ENCODE measurements at regions not wholly inside any gene's neighbourhood (a gene's known extent, or its start where the extent isn't known, plus 50 kb on each side); places are given as distances from the start of the nearest gene placed in this dataset.
"Not testable (repeated sequence)": the region's sequence is repeated elsewhere in the genome, so short reads cannot be mapped to it uniquely, and the experiment has no call there.

- H3K27ac ChIP-seq (ENCODE audit: low read depth, low read length): no peak overlapping the region
- H3K4me1 ChIP-seq (ENCODE audit: control insufficient read depth, low read depth, low read length): no peaks in the 10 kb centered on the region
- no peaks in the 10 kb centered on the region for H3K79me1 ChIP-seq (ENCODE audit: low read length)
- H3K23ac ChIP-seq (ENCODE audit: low read length): no peak overlapping the region
- no peak overlapping the region for H4K8ac ChIP-seq (ENCODE audit: low read depth, low read length)
- H3K18ac ChIP-seq (ENCODE audit: low read length): no peak overlapping the region
- no peak overlapping the region for H4K5ac ChIP-seq (ENCODE audit: low read length)
- no peak overlapping the region for H3K4me2 ChIP-seq (ENCODE audit: low read length)
- no CpG with 5 or more reads among the region's 4 CpGs for WGBS (ENCODE audit: extremely low coverage, insufficient coverage, low lambda C conversion rate)
- H3K27me3 ChIP-seq (ENCODE audit: insufficient read depth, low read length, poor library complexity): no peaks in the 10 kb centered on the region
- no peaks in the 10 kb centered on the region for H3K36me3 ChIP-seq (ENCODE audit: control insufficient read depth, insufficient read depth, low read length)
- no peak overlapping the region for H3K4me3 ChIP-seq (ENCODE audit: low read length)
- DNase-seq: peak; percentile 19
- no peak overlapping the region for H2BK15ac ChIP-seq (replicated peaks; ENCODE audit: low read depth)
- H2BK120ac ChIP-seq (ENCODE audit: low read depth, low read length): no peak overlapping the region
- no peak overlapping the region for H2BK5ac ChIP-seq (ENCODE audit: low read length)
- no peak overlapping the region for H3K9ac ChIP-seq (ENCODE audit: low read length)
- no peaks in the 10 kb centered on the region for H3K79me2 ChIP-seq (ENCODE audit: control insufficient read depth, insufficient read depth, low read length)
- H3K4ac ChIP-seq (ENCODE audit: low read depth, low read length): no peak overlapping the region
- H2AK5ac ChIP-seq (ENCODE audit: low read length): no peak overlapping the region
- no peak overlapping the region for H3K56ac ChIP-seq (ENCODE audit: low read length)
Measured at GRCh38 chr10:63042256-63042655, 90.9 kb upstream of the NRBF2 start.

- H3K9ac ChIP-seq (ENCODE audit: low read length); H3K36me3 ChIP-seq (ENCODE audit: control insufficient read depth, insufficient read depth, low read length); H4K8ac ChIP-seq (ENCODE audit: low read depth, low read length); H2BK5ac ChIP-seq (ENCODE audit: low read length); H3K18ac ChIP-seq (ENCODE audit: low read length); H3K23ac ChIP-seq (ENCODE audit: low read length); H3K4ac ChIP-seq (ENCODE audit: low read depth, low read length); H3K79me1 ChIP-seq (ENCODE audit: low read length); H3K4me1 ChIP-seq (ENCODE audit: control insufficient read depth, low read depth, low read length); H2BK15ac ChIP-seq (replicated peaks; ENCODE audit: low read depth); H2BK120ac ChIP-seq (ENCODE audit: low read depth, low read length); H3K79me2 ChIP-seq (ENCODE audit: control insufficient read depth, insufficient read depth, low read length); H3K56ac ChIP-seq (ENCODE audit: low read length); H2AK5ac ChIP-seq (ENCODE audit: low read length); DNase-seq; H3K27me3 ChIP-seq (ENCODE audit: insufficient read depth, low read length, poor library complexity); H3K4me3 ChIP-seq (ENCODE audit: low read length); H3K27ac ChIP-seq (ENCODE audit: low read depth, low read length); H4K5ac ChIP-seq (ENCODE audit: low read length); H3K4me2 ChIP-seq (ENCODE audit: low read length): not testable (repeated sequence)
- WGBS (ENCODE audit: extremely low coverage, insufficient coverage, low lambda C conversion rate): no CpG with 5 or more reads among the region's 42 CpGs
Measured at GRCh38 chr10:63033616-63034185, 99.4 kb upstream of the NRBF2 start.

- Histone ChIP-seq H3K27me3 (ENCODE audit: insufficient read depth, low read length, poor library complexity) (no peaks in the 10 kb centered on the region), H3K4ac (ENCODE audit: low read depth, low read length) (no peak overlapping the region), H3K23ac (ENCODE audit: low read length) (no peak overlapping the region), H3K9ac (ENCODE audit: low read length) (no peak overlapping the region), H3K4me3 (ENCODE audit: low read length) (no peak overlapping the region), H2BK15ac (replicated peaks; ENCODE audit: low read depth) (no peak overlapping the region), H3K79me1 (ENCODE audit: low read length) (no peaks in the 10 kb centered on the region), H3K79me2 (ENCODE audit: control insufficient read depth, insufficient read depth, low read length) (no peaks in the 10 kb centered on the region), H4K8ac (ENCODE audit: low read depth, low read length) (no peak overlapping the region), H3K27ac (ENCODE audit: low read depth, low read length) (no peak overlapping the region), H4K5ac (ENCODE audit: low read length) (no peak overlapping the region), H3K4me1 (ENCODE audit: control insufficient read depth, low read depth, low read length) (no peaks in the 10 kb centered on the region), H3K18ac (ENCODE audit: low read length) (no peak overlapping the region), H2BK5ac (ENCODE audit: low read length) (no peak overlapping the region), H2AK5ac (ENCODE audit: low read length) (no peak overlapping the region), H3K36me3 (ENCODE audit: control insufficient read depth, insufficient read depth, low read length) (no peaks in the 10 kb centered on the region), H2BK120ac (ENCODE audit: low read depth, low read length) (no peak overlapping the region), H3K56ac (ENCODE audit: low read length) (no peak overlapping the region), H3K4me2 (ENCODE audit: low read length) (no peak overlapping the region)
- DNase-seq: no peak
- no CpG with 5 or more reads among the region's 4 CpGs for WGBS (ENCODE audit: extremely low coverage, insufficient coverage, low lambda C conversion rate)
Measured at GRCh38 chr10:63030536-63030935, 102.6 kb upstream of the NRBF2 start.

- Histone ChIP-seq H3K27ac (ENCODE audit: low read depth, low read length) (no peak overlapping the region), H3K4ac (ENCODE audit: low read depth, low read length) (no peak overlapping the region), H3K79me2 (ENCODE audit: control insufficient read depth, insufficient read depth, low read length) (no peaks in the 10 kb centered on the region), H3K4me1 (ENCODE audit: control insufficient read depth, low read depth, low read length) (no peaks in the 10 kb centered on the region), H3K27me3 (ENCODE audit: insufficient read depth, low read length, poor library complexity) (no peaks in the 10 kb centered on the region), H3K56ac (ENCODE audit: low read length) (no peak overlapping the region), H3K4me3 (ENCODE audit: low read length) (no peak overlapping the region), H2BK15ac (replicated peaks; ENCODE audit: low read depth) (no peak overlapping the region), H3K23ac (ENCODE audit: low read length) (no peak overlapping the region), H3K36me3 (ENCODE audit: control insufficient read depth, insufficient read depth, low read length) (no peaks in the 10 kb centered on the region), H2BK5ac (ENCODE audit: low read length) (no peak overlapping the region), H4K8ac (ENCODE audit: low read depth, low read length) (no peak overlapping the region), H2AK5ac (ENCODE audit: low read length) (no peak overlapping the region), H3K9ac (ENCODE audit: low read length) (no peak overlapping the region), H3K18ac (ENCODE audit: low read length) (no peak overlapping the region), H3K79me1 (ENCODE audit: low read length) (no peaks in the 10 kb centered on the region), H2BK120ac (ENCODE audit: low read depth, low read length) (no peak overlapping the region), H3K4me2 (ENCODE audit: low read length) (no peak overlapping the region), H4K5ac (ENCODE audit: low read length) (no peak overlapping the region)
- no CpG with 5 or more reads among the region's 6 CpGs for WGBS (ENCODE audit: extremely low coverage, insufficient coverage, low lambda C conversion rate)
- no peak for DNase-seq
Measured at GRCh38 chr10:63027531-63027930, 105.6 kb upstream of the NRBF2 start.

GRCh38 chr10:63021225-63021624, 111.9 kb upstream of the NRBF2 start:
- no peaks in the 10 kb centered on the region for H3K79me1 ChIP-seq (ENCODE audit: low read length)
- no peaks in the 10 kb centered on the region for H3K36me3 ChIP-seq (ENCODE audit: control insufficient read depth, insufficient read depth, low read length)
- no peak overlapping the region for H2BK120ac ChIP-seq (ENCODE audit: low read depth, low read length)
- H3K56ac ChIP-seq (ENCODE audit: low read length): no peak overlapping the region
- H3K23ac ChIP-seq (ENCODE audit: low read length): no peak overlapping the region
- no peak overlapping the region for H3K4me2 ChIP-seq (ENCODE audit: low read length)
- H3K4ac ChIP-seq (ENCODE audit: low read depth, low read length): no peak overlapping the region
- H3K4me1 ChIP-seq (ENCODE audit: control insufficient read depth, low read depth, low read length): no peaks in the 10 kb centered on the region
- no CpG with 5 or more reads among the region's 1 CpG for WGBS (ENCODE audit: extremely low coverage, insufficient coverage, low lambda C conversion rate)
- no peak overlapping the region for H2BK5ac ChIP-seq (ENCODE audit: low read length)
- no peak overlapping the region for H4K5ac ChIP-seq (ENCODE audit: low read length)
- H2AK5ac ChIP-seq (ENCODE audit: low read length): no peak overlapping the region
- no peak overlapping the region for H4K8ac ChIP-seq (ENCODE audit: low read depth, low read length)
- no peak overlapping the region for H3K18ac ChIP-seq (ENCODE audit: low read length)
- H3K4me3 ChIP-seq (ENCODE audit: low read length): no peak overlapping the region
- H3K27ac ChIP-seq (ENCODE audit: low read depth, low read length): no peak overlapping the region
- H3K27me3 ChIP-seq (ENCODE audit: insufficient read depth, low read length, poor library complexity): no peaks in the 10 kb centered on the region
- H3K9ac ChIP-seq (ENCODE audit: low read length): no peak overlapping the region
- H2BK15ac ChIP-seq (replicated peaks; ENCODE audit: low read depth): no peak overlapping the region
- no peak for DNase-seq
- no peaks in the 10 kb centered on the region for H3K79me2 ChIP-seq (ENCODE audit: control insufficient read depth, insufficient read depth, low read length)

GRCh38 chr10:63013755-63014154, 119.4 kb upstream of the NRBF2 start:
- H3K79me1 ChIP-seq (ENCODE audit: low read length): no peaks in the 10 kb centered on the region
- no peak overlapping the region for H3K27ac ChIP-seq (ENCODE audit: low read depth, low read length)
- H3K56ac ChIP-seq (ENCODE audit: low read length): no peak overlapping the region
- DNase-seq: no peak
- H2BK15ac ChIP-seq (replicated peaks; ENCODE audit: low read depth): no peak overlapping the region
- H4K5ac ChIP-seq (ENCODE audit: low read length): no peak overlapping the region
- H3K4me2 ChIP-seq (ENCODE audit: low read length): no peak overlapping the region
- H3K36me3 ChIP-seq (ENCODE audit: control insufficient read depth, insufficient read depth, low read length): no peaks in the 10 kb centered on the region
- no peak overlapping the region for H2BK120ac ChIP-seq (ENCODE audit: low read depth, low read length)
- no peak overlapping the region for H2AK5ac ChIP-seq (ENCODE audit: low read length)
- no peak overlapping the region for H2BK5ac ChIP-seq (ENCODE audit: low read length)
- H3K9ac ChIP-seq (ENCODE audit: low read length): no peak overlapping the region
- no peak overlapping the region for H3K4me3 ChIP-seq (ENCODE audit: low read length)
- no peak overlapping the region for H3K18ac ChIP-seq (ENCODE audit: low read length)
- H3K4ac ChIP-seq (ENCODE audit: low read depth, low read length): no peak overlapping the region
- WGBS (ENCODE audit: extremely low coverage, insufficient coverage, low lambda C conversion rate): no CpG with 5 or more reads among the region's 1 CpG
- H4K8ac ChIP-seq (ENCODE audit: low read depth, low read length): no peak overlapping the region
- H3K27me3 ChIP-seq (ENCODE audit: insufficient read depth, low read length, poor library complexity): no peaks in the 10 kb centered on the region
- no peaks in the 10 kb centered on the region for H3K79me2 ChIP-seq (ENCODE audit: control insufficient read depth, insufficient read depth, low read length)
- no peak overlapping the region for H3K23ac ChIP-seq (ENCODE audit: low read length)
- H3K4me1 ChIP-seq (ENCODE audit: control insufficient read depth, low read depth, low read length): no peaks in the 10 kb centered on the region
